GM19043 (cell line): ENCODE measurements at regions not wholly inside any gene's neighbourhood (a gene's known extent, or its start where the extent isn't known, plus 50 kb on each side); places are given as distances from the start of the nearest gene placed in this dataset.
"Not testable (repeated sequence)": the region's sequence is repeated elsewhere in the genome, so short reads cannot be mapped to it uniquely, and the experiment has no call there.

Source experiments
- ATAC-seq: cut with Tn5 transposase; IDR thresholded peaks from one replicate; pipeline ENCODE4 v1.9.1; 2021; ENCODE audit warnings: low read depth; ENCODE audit not compliant: unreplicated experiment

DNA sequence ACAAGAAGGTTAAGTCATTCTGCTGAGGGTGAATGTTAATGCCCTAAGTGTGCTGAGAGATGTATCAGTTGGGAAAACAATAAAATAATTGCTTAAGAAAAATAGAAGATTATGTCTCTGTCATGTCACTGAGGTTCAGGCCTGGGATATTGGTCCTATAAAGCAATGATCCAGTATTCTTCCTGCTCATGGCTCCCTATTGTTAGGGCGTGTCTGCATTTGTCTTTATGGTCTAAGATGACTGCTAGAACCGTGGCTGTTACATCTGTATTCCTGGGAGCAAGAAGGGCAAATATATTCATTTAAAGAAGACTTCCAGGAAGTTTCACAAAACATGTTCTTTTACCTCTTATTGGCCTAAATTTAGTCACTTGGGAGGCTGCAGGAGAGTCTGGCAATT, 125.0 kb downstream of the KCNE4 start:
- ATAC-seq, result no peak

DNA sequence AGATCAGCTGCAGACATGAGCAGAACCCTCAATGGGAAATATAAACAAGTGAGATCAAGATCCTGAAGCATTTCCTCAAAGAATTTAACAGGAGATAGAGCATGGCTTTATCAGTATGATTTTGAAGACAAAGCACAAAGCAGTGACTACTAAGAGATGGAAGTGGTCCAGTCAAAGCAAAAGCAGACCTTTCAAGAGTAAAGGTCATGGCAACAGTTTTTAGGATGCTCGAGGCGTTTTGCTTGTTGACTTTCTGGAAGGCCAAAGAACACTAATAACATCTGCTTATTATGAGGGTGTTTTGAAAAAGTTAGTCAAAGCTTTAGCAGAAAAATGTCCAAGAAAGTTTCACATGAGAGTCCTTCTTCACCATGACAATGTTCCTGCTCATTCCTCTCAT, 128.5 kb downstream of the KCNE4 start:
- ATAC-seq, result no peak

DNA sequence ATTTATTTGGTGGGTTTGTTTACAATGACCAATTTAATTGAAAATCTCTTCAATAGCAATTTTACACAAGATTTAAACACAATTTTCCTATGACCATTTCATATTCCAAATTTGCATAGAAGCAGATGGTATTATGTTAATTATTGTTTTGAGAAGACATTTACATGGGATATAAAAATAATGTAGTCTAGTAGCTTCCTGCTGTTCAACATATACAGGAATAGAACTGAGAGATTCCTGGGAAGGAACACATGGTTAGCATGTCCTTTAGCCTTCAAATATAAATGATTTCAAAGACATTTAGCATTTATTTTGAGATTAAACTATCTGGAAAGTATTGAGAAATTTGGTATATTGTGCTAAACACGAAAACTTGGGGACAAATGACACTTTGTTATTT, 129.6 kb downstream of the KCNE4 start:
- no peak for ATAC-seq

DNA sequence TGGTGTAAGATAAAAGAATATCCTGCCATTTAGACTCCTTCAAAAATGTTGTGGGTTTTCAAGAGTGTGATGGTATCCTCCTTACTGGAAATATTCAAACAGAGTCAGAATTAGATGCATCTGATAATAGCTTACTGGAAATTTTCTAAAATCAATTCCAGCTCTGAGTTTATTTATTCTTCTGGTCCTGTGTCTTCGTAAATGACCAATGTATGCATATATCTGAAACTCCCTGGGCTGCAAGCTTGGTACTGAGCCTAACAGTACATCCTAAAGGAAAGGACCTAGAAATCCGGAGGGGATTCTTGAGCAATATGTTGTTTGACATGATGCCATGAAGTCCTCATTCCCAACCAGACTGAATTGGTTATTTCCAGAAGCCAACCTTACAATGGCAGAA, 130.4 kb downstream of the KCNE4 start:
- no peak for ATAC-seq

DNA sequence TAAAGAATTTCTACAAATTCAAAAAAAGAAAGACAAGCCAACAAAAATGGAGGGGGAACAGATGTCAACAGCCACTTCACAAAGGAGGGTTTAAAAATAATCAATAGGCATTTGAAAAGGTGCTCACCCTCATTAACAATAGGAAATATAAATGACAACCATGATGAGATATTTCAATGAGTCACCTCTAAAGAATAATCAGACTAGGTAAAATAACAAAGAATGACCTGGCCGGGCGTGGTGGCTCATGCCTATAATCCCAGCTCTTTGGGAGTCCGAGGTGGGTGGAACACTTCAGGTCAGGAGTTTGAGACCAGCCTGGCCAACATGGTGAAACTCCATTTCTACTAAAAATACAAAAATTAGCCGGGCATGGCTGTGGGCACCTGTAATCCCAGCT, 133.6 kb downstream of the KCNE4 start:
- ATAC-seq, result no peak

DNA sequence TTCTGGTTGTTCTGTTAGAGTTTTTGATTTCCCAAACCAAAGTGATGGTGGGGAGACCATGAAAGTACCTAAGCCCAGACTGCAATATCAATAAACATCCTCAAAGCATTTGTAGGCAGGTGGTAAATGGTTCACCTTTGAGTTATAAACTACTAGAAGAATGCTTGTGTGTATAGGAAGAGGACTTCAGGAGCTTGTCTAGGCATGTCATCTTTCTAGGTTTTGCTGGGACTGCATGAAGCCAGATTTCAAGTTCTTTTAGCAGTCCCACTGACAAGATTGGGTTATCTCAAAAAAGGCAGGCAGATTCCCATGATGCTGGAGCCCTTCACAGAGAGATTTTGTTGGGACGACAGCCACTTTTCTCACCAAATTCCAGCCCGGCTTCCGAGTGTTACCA, 135.3 kb downstream of the KCNE4 start:
- no peak for ATAC-seq

DNA sequence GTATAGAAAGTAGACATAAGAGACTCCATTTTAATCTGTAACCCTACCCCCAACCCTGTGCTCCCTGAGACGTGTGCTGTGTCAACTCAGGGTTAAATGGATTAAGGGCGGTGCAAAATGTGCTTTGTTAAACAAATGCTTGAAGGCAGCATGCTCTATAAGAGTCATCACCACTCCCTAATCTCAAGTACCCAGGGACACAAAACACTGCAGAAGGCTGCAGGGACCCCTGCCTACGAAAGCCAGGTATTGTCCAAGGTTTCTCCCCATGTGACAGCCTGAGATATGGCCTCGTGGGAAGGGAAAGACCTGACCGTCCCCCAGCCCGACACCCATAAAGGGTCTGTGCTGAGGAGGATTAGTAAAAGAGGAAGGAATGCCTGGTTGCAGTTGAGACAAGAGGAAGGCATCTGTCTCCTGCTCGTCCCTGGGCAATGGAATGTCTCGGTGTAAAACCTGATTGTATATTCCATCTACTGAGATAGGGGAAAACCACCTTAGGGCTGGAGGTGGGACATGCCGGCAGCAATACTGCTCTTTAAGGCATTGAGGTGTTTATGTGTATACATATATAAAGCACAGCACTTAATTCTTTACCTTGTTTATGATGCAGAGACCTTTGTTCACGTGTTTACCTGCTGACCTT, 138.7 kb downstream of the KCNE4 start:
- not testable (repeated sequence) for ATAC-seq

DNA sequence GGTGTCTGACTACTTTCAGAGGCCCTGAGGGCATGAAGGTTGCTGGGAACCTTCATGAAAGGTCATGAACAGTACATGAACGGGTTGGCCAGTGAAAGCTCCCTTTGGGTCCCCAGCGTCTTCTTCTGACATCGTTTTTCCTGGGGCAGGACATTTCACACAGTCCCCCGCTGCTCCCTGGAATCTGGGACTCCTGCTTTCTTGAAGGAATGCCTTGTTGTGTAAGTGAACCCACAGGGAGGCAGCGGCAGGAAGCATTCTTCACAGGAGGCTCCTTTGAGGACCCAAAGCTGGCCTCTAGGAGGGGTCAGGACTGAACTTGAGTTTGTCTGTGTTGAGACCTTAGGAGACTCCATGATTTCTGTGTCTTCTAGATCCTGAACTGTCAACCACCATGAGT, 144.3 kb downstream of the KCNE4 start:
- no peak for ATAC-seq

DNA sequence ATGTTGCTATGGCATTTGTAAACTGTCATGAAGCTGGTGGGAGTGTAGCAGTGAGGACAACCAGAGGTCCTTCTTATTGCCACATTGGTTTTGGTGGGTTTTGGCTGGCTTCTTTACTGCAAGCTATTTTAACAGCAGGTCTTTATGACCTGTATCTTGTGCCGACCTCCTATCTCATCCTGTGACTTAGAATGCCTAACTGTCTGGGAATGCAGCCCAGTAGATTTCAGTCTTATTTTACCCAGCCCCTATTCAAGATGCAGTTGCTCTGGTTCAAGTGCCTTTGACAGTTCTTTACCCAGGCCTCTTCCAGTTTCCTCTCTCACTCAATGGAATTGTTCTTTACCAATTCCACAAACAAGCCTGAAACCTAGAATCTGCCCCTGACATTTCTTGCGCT, 145.1 kb downstream of the KCNE4 start:
- ATAC-seq, result no peak

DNA sequence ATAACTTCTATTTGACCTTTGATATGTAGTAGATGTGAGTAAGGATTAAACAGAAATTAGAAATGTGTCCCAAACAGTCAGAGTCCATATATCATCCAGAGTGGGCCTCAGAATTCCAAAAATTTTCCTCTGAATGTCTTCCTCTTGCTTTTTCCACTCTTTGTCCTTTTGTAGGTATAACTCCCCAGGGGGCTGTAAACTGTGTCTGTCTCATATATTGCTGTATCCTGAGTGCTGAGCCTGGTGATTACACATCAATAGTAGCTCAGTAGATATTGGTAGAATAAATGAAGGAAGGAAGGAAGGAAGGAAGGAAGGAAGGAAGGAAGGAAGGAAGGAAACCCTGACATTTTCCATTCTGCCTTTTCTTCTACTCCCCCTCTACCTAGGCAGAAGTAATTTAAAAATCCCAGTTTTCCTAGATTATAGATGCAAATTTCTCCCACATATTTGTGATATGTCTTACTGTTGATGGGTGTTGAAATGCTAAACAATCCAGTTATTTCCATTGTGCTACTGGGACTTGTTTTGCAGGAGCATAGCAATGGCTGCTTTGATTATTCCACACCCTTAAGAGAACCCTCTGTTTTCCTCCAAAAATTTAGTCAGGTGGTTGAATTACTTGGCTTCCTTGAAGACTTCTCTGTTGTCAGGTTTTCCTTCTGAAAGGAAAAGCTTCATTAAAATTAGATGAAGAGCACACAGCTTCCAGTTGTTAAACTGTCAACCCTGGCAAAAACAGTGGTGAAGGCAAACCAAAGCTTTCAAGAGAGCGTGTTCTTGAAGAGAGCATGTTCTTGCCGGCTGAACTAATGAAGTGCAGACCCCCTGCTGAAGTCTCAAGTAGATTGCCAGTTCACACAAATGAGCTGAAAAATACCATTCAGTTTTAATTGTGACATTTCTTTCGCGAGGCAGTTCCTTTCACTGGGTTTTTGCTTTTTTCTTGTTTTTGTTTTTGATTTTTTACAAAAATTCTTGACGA, 147.8 kb downstream of the KCNE4 start:
- ATAC-seq, result no peak

DNA sequence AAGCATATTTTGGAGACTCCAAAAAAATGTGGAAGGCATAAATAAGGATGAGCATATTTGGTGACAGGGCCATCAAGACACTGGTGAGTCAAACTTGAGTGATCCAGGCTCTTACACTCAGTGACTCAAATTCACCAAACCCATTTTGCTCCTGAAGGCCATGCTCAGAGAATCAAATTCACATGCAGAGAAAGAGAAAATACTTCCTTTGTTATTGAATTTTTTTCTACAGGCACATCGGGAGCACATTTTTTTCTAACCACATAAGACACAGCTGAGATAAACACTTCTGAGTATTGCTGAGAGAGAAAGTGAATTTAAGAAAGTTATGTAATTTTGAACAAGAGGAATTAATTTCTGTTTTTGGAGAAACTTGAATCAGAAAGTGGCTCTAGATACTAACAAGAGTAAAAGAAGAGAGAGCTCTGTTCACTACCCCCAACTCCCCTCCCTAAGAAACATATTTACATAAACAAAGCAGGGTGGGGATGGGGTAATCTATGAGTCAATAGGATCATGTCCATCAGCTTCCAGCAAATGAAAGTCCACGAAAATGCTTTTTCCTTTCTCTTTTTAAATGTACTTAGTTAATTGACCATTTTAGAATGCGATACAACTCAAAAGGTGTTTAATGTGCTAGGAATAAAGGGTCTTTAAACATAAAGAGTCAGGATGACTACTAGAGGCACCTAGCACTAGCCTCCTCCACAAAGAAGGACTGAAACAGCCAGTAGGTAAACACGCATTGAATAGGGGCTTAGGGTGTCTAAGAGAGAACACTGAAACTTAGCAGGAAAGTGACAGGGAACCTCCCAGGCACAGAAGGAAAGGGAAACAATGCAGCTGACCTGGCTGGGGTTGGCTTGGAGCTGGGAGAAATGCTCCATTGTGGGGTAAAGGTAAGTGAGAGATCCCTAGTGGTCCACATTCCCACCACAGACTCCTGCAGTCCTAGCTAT, 152.3 kb downstream of the KCNE4 start:
- no peak for ATAC-seq

DNA sequence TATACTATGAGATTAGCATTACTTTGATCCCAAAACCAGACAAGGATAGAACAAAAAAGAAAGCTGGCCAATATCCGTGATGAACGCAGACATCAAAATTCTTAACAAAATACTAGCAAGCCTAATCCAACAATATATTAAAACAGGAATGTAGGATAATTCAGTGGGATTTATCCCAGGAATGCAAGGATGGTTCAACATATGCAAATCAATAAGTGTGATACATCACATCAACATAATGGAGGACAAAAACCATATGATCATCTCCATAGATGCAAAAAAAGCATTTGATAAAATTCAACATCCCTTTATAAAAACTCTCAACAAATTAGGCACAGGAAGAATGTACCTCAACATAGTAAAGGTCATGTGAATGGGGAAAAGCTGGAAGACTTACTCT, 158.5 kb downstream of the KCNE4 start:
- ATAC-seq, result no peak

DNA sequence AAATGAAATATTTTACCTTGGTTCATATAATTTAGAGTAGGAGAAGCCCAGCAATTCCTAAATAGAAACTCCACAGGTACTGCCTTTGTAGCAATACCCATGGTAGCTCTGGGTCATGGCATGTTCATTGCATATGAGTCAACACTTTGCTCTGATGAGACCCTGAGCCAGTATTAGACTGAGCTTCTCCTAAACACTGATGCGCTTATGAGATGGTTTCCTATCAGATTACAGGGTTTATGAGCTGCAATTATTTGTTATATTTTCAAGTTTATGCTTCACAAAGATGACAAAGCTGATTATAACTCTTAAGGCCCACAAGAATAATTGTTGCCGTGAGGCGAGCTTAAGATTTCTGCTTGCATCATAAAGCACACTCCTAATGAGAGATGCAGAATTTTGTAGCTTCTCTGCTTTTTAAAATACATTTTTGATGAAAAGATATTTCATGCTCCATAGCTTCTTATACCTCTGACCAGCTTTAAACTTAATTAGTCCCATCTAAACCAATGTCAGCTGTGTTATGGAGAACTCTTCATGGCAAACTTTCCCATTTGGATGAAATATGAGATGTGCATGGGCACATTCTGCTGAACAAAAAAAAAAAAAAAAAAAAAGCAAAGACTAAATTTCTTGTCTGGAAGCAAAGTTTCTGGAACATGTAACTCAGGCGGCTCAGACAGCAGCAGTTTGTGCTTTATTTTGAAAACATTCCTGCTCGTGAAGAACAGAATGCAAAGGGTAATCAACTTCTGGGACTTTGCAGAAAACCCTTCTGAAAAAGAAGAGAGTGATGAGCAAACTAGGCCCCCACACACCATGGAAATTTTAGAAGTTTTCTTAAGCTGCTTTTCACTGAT, 162.6 kb downstream of the KCNE4 start:
- ATAC-seq, result no peak

DNA sequence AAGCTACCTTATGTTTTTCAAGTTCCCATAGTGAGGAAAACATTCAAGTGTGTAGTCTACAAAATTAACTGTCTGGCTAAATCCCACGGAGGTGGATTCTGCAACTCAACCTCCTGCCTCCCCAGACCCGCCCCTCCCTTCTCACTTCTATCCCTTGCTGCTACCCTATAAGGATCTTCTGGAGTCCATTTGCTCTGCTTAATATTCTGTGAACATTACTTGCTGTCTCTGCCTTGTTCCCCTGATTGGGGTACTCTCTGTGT, 163.2 kb downstream of the KCNE4 start:
- ATAC-seq, result no peak

DNA sequence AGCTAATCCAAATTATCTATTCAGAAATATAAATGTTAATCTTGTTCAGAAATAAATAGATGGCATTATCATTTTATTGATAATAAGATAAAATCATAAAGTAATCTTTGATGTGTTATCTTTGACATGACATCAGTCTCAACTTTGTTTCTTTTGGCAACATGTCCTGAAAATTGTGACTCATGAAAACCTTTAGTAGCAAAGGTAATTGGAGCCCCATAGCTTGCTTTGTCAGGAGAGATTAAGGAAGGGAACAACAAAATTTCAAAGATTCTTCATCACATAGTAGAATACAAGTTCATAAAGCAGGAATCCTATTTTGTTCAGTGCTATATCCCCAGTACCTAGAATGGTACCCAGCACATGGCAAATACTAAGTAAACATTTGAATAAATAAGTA, 165.4 kb downstream of the KCNE4 start:
- no peak for ATAC-seq

DNA sequence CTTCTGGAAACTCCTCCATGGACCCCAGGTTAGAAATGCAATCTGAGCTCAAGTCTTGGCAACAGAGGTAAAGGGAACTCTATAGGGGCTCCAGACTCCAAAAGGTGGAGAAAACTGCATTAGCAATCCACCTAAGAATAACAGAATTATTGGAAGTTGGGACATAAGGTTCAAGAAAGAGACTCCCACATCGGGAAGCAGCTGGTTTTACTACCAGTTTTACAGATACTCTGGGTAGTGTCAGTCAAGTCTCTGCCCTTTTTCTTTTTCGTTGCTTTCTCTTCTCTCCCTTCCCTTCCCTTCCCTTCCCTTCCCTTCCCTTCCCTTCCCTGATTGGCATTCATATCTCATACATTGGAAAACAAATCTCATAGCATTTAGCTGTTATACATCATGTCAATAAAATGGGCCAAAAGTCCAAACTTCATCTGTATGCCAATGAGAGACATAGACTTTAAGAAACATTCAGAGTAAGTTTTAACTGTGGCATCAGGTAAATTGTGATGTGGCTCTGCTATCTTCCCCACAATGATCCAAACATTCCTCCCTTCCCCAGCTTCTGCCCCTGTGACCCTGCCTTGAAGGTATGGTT, 166.7 kb downstream of the KCNE4 start:
- no peak for ATAC-seq

DNA sequence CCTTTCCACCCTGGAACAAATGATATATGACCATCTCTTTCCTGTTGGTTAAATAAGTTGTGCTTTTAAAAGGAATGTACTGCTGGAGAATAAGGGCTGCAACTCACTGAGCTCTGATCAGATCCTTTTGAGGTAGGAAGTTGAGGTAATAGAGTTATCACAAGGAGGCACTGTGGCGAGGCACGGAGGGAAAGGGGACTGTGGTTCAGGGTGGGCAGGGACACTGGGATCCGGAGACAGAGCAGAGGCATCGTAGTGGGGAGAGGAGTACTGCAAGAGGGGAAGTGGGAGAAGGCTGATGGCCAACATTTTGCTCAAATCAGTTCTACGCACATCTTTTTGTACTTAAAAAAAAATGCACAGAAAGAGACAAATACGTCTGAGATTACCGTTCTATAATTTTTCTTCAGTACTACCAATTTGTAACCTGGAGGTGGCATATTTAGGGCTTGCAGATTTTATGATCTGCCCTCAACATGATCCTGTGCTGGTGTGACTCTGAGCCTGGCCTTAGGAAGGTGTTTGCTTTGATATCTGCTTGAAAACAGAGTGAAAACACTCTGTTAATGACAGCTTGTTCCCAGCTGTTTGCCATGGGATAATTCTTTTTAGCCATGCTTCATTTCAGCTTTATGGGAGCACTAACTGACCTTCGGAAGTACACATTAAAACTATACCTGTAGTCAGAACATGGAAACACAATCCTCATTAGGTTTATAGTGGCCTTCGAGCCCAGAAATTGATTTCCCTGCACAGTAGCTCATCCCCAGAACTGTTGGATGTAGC, 168.1 kb downstream of the KCNE4 start:
- no peak for ATAC-seq

DNA sequence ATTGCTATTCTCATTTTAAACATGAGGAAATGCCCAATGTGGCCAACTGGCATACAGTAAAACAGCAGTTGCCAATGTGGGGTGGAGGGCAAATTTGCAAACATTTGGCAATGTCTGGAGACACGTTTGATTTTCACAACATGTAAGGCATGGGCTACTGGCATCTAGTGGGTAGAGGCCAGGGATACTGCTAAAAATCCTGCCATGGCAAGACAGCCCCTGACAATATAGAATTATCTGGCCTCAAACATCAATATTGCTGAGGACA, 168.6 kb downstream of the KCNE4 start:
- no peak for ATAC-seq

DNA sequence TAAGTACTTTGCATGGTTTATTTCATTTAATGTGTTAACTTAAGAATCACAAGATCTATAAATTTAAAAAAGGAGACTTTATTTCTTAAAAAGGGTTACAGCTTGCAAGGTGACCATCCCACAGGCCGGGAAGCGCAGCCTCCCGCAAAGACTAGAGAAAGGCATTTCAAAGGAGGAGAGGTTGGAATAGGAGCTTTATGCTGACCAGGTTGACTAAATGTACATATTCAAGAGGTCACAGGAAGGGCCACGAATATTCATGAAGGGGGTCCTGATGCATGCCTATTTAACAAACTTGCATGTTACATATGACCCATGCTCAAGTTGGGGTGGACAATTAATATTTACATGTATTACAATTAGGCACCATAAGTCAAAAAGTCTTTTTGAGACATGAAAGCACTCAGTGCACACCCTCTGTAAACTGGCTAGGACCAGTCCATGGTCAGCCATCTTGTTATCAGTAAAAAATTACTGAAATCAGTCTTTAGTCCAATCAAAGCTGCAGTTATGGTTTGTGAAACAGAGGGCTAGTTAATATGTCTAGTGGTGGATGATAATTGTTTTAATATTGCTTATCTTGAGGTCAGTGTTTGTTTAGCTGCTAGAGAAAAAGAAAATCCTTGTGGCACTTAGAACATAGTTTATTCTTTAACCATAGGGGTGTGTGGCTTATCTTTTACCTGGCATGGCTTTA, 169.3 kb downstream of the KCNE4 start:
- ATAC-seq, result no peak
